Cardiac muscle cell (in vitro differentiated cells and primary cell): ENCODE measurements at regions not wholly inside any gene's neighbourhood (a gene's known extent, or its start where the extent isn't known, plus 50 kb on each side); places are given as distances from the start of the nearest gene placed in this dataset.

Experiments
- DNase-seq, 2 donors: peaks; one replicate each; pipeline versions ENCODE4 v3.0.0 to v3.0.0-alpha.2; 2010 to 2017; ENCODE audit warnings: low read depth in 1 of 2, low spot score in 1 of 2
- H3K27ac ChIP-seq: fragments of 200-600 bp; sonication (generic); 2 replicates; pipeline ENCODE4 v1.5.1; 2016
- H3K27me3 ChIP-seq: fragments of 200-600 bp; sonication (generic); 2 replicates; pipeline ENCODE4 v1.6.0; 2016; ENCODE audit warnings: control low read depth
- H3K36me3 ChIP-seq: fragments of 200-600 bp; sonication (generic); 2 replicates; pipeline ENCODE4 v1.5.1; 2016; ENCODE audit warnings: control low read depth
- H3K4me1 ChIP-seq: fragments of 200-600 bp; sonication (generic); 2 replicates; pipeline ENCODE4 v1.8.1; 2017; ENCODE audit warnings: low read depth, mild to moderate bottlenecking, mixed run types
- H3K4me3 ChIP-seq: fragments of 200-600 bp; sonication (generic); 2 replicates; pipeline ENCODE4 v1.5.1; 2016; ENCODE audit warnings: mild to moderate bottlenecking
- H3K9me3 ChIP-seq: fragments of 200-600 bp; sonication (generic); 2 replicates; pipeline ENCODE4 v1.5.1; 2017; ENCODE audit warnings: low read depth, mild to moderate bottlenecking, control low read depth
- TF ChIP-seq, protein P1 (sequence below): IDR thresholded peaks from 2 replicates; pipeline ENCODE4 v1.5.1; 2012; ENCODE audit warnings: low read depth, mild to moderate bottlenecking, low read length

DNA sequence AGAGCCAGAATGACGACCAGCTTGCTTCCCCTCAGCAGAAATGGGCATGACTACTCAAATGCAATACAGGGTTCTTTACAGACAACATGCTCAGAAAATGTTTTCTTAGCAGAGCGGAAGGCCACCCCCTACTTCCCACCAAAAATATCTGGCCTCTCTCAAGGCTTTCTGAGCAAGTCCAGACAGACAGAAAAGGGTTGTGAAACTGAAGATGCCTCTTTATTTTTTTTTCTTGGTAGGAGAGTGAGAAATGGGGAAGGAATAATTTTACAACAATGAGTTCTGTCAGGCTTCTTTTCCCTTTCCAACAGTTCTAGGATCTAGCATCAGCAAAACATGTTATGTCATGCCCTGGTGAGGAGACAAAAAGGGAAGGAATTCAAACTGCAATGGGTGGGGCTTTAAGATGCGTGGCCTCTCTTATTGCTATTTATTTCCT, 172.0 kb upstream of the CAMK1G start:
- Histone ChIP-seq H3K27ac (no peak overlapping the region), H3K27me3 (no peaks in the 10 kb centered on the region), H3K36me3 (no peaks in the 10 kb centered on the region), H3K4me1 (peaks cover 6% of the 10 kb centered on the region), H3K4me3 (no peak overlapping the region), H3K9me3 (no peaks in the 10 kb centered on the region)
- TF ChIP-seq, protein P1, sequence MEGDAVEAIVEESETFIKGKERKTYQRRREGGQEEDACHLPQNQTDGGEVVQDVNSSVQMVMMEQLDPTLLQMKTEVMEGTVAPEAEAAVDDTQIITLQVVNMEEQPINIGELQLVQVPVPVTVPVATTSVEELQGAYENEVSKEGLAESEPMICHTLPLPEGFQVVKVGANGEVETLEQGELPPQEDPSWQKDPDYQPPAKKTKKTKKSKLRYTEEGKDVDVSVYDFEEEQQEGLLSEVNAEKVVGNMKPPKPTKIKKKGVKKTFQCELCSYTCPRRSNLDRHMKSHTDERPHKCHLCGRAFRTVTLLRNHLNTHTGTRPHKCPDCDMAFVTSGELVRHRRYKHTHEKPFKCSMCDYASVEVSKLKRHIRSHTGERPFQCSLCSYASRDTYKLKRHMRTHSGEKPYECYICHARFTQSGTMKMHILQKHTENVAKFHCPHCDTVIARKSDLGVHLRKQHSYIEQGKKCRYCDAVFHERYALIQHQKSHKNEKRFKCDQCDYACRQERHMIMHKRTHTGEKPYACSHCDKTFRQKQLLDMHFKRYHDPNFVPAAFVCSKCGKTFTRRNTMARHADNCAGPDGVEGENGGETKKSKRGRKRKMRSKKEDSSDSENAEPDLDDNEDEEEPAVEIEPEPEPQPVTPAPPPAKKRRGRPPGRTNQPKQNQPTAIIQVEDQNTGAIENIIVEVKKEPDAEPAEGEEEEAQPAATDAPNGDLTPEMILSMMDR: no peak
- DNase-seq: peak in 1 of 2 donors; percentile 22

GRCh38 chr1:209412036-209412435, 171.5 kb upstream of the CAMK1G start:
- no peaks in the 10 kb centered on the region for H3K9me3 ChIP-seq
- peaks cover 4% of the 10 kb centered on the region for H3K4me1 ChIP-seq
- no peaks in the 10 kb centered on the region for H3K36me3 ChIP-seq
- H3K27me3 ChIP-seq: no peaks in the 10 kb centered on the region
- DNase-seq: peak in 1 of 2 donors; percentile 30
- H3K4me3 ChIP-seq: no peak overlapping the region
- TF ChIP-seq, protein P1: no peak
- H3K27ac ChIP-seq: no peak overlapping the region

DNA sequence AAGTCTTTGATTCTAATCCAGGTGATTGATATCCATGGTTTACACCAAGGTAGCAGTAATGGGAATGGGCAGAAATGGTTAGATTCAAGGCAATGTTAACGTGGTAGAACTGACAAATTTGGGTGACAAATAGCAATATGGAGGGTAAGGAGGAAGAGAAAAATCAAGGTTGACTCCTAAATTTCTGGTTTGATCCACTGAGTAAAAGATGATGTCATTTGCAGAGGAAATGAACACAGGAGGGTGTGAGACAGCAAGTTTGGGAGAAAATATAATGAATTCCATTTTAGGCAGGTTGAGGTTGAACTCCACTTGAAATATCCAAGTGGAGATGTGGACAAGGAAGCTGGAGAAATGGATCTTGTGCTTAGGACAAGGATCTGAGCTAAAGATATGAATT, 170.9 kb upstream of the CAMK1G start:
- TF ChIP-seq, protein P1: no peak
- H3K27me3 ChIP-seq: no peaks in the 10 kb centered on the region
- no peak overlapping the region for H3K4me3 ChIP-seq
- H3K9me3 ChIP-seq: no peaks in the 10 kb centered on the region
- H3K36me3 ChIP-seq: no peaks in the 10 kb centered on the region
- DNase-seq: no peak
- H3K4me1 ChIP-seq: peaks cover 4% of the 10 kb centered on the region
- no peak overlapping the region for H3K27ac ChIP-seq

- TF ChIP-seq, protein P1: no peak
- H3K36me3 ChIP-seq: no peaks in the 10 kb centered on the region
- no peak for DNase-seq
These were observed 170.5 kb upstream of the CAMK1G start for GRCh38 chr1:209413062-209413461.

GRCh38 chr1:209414803-209415329, 168.6 kb upstream of the CAMK1G start:
- Histone ChIP-seq H3K4me1 (peaks cover 4% of the 10 kb centered on the region), H3K9me3 (no peaks in the 10 kb centered on the region), H3K27ac (no peak overlapping the region), H3K27me3 (no peaks in the 10 kb centered on the region), H3K4me3 (no peak overlapping the region), H3K36me3 (no peaks in the 10 kb centered on the region)
- no peak for DNase-seq
- TF ChIP-seq, protein P1: no peak

More at GRCh38 chr1:209413062-209413461, 170.5 kb upstream of the CAMK1G start:
- peaks cover 4% of the 10 kb centered on the region for H3K4me1 ChIP-seq
- H3K27ac ChIP-seq: no peak overlapping the region
- no peaks in the 10 kb centered on the region for H3K9me3 ChIP-seq
- no peaks in the 10 kb centered on the region for H3K27me3 ChIP-seq
- H3K4me3 ChIP-seq: no peak overlapping the region
